ENCODE measurements at regions not wholly inside any gene's neighbourhood (a gene's known extent, or its start where the extent isn't known, plus 50 kb on each side); places are given as distances from the start of the nearest gene placed in this dataset.
"Not testable (repeated sequence)": the region's sequence is repeated elsewhere in the genome, so short reads cannot be mapped to it uniquely, and the experiment has no call there.

GRCh38 chrX:69062493-69062892 is 102.8 kb downstream of the PJA1 start:
- no peak for DNase-seq (ENCODE audit: low read depth in 2 of 2)

GRCh38 chrX:69060631-69061408 is 104.4 kb downstream of the PJA1 start:
- no peak for DNase-seq (ENCODE audit: low read depth in 2 of 2)

GRCh38 chrX:69055193-69055592 is 110.1 kb downstream of the PJA1 start:
- DNase-seq (ENCODE audit: low read depth in 2 of 2) = no peak

GRCh38 chrX:69054497-69054896 is 110.8 kb downstream of the PJA1 start:
- DNase-seq (ENCODE audit: low read depth in 2 of 2) = not testable (repeated sequence)

GRCh38 chrX:69051901-69052300 is 113.4 kb downstream of the PJA1 start:
- DNase-seq (ENCODE audit: low read depth in 2 of 2) = no peak

- DNase-seq (ENCODE audit: low read depth in 2 of 2) = no peak
Measured at GRCh38 chrX:69050051-69050765, 115.0 kb downstream of the PJA1 start.

GRCh38 chrX:69046996-69047490 is 118.2 kb downstream of the PJA1 start:
- no peak for DNase-seq (ENCODE audit: low read depth in 2 of 2)

- no peak for DNase-seq (ENCODE audit: low read depth in 2 of 2)
Measured at GRCh38 chrX:69045616-69046345, 119.5 kb downstream of the PJA1 start.

GRCh38 chrX:69038816-69039215 is 126.4 kb downstream of the PJA1 start:
- DNase-seq (ENCODE audit: low read depth in 2 of 2) = no peak

GRCh38 chrX:69038188-69038587 is 127.1 kb downstream of the PJA1 start:
- DNase-seq (ENCODE audit: low read depth in 2 of 2) = no peak

- DNase-seq (ENCODE audit: low read depth in 2 of 2) = no peak
Measured at GRCh38 chrX:69037786-69038185, 127.5 kb downstream of the PJA1 start.

- no peak for DNase-seq (ENCODE audit: low read depth in 2 of 2)
Measured at GRCh38 chrX:69036674-69037573, 128.3 kb downstream of the PJA1 start.

- DNase-seq (ENCODE audit: low read depth in 2 of 2) = no peak
Measured at GRCh38 chrX:69034451-69034850, 130.8 kb downstream of the PJA1 start.

- DNase-seq (ENCODE audit: low read depth in 2 of 2) = no peak
Measured at GRCh38 chrX:69033936-69034335, 131.3 kb downstream of the PJA1 start.

GRCh38 chrX:69032601-69033000 is 132.7 kb downstream of the PJA1 start:
- DNase-seq (ENCODE audit: low read depth in 2 of 2) = no peak

GRCh38 chrX:69031971-69032391 is 133.3 kb downstream of the PJA1 start:
- DNase-seq (ENCODE audit: low read depth in 2 of 2) = no peak

GRCh38 chrX:69031181-69031580 is 134.1 kb downstream of the PJA1 start:
- no peak for DNase-seq (ENCODE audit: low read depth in 2 of 2)

- DNase-seq (ENCODE audit: low read depth in 2 of 2) = no peak
Measured at GRCh38 chrX:69029771-69030170, 135.5 kb downstream of the PJA1 start.

GRCh38 chrX:69028761-69029120 is 136.5 kb downstream of the PJA1 start:
- DNase-seq (ENCODE audit: low read depth in 2 of 2) = no peak

- no peak for DNase-seq (ENCODE audit: low read depth in 2 of 2)
Measured at GRCh38 chrX:69028006-69028760, 137.1 kb downstream of the PJA1 start.
